Mesothelial cell of epicardium (in vitro differentiated cells): ENCODE measurements at regions not wholly inside any gene's neighbourhood (a gene's known extent, or its start where the extent isn't known, plus 50 kb on each side); places are given as distances from the start of the nearest gene placed in this dataset.

Experiments
- DNase-seq, 2 experiments: peaks; one replicate each; pipeline ENCODE4 v3.0.0; 2021; ENCODE audit warnings: low spot score in 2 of 2; ENCODE audit not compliant: unreplicated experiment in 2 of 2
- H3K27ac Mint-ChIP-seq: 2 replicates; pipeline ENCODE4 v1.8.0; 2021; ENCODE audit warnings: mixed read lengths
- H3K27me3 Mint-ChIP-seq: 2 replicates; pipeline ENCODE4 v1.8.0; 2021; ENCODE audit warnings: low read depth, mixed read lengths
- H3K36me3 Mint-ChIP-seq: 2 replicates; pipeline ENCODE4 v1.8.0; 2021; ENCODE audit warnings: mixed read lengths
- H3K4me1 Mint-ChIP-seq: 2 replicates; pipeline ENCODE4 v1.8.0; 2021; ENCODE audit warnings: mixed read lengths
- H3K4me3 Mint-ChIP-seq: 2 replicates; pipeline ENCODE4 v1.8.0; 2021; ENCODE audit warnings: mild to moderate bottlenecking, moderate library complexity, mixed read lengths
- H3K9me3 Mint-ChIP-seq: 2 replicates; pipeline ENCODE4 v1.8.0; 2021; ENCODE audit warnings: mixed read lengths
- TF ChIP-seq, protein P1 (sequence below): fragments of 200-600 bp; sonication (generic); IDR thresholded peaks from one replicate; pipeline ENCODE4 v1.5.0; 2021; ENCODE audit warnings: antibody characterized with exemption; ENCODE audit not compliant: unreplicated experiment

DNA sequence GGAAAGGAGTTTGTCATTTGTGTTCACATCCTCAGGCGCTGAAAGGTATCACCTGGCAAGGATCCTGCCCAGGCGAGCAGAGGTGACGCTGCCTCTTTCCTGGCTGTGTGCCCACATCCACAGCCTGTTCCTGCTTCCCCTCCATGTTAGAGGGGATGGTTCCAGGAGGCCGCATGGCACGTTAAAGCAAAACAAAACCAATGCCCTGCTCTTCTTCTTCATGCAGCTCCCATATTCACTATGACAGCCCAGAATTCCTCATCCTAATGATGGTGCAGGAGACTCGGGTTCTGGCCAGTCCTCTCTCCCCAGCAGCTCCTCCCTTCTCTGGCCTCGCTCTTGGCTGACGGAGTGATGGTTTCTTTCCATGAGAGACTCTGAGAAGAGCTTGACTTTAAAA is 678.5 kb upstream of the ANKRD30A start:
- Mint-ChIP-seq H3K9me3 (no peaks in the 10 kb centered on the region), H3K4me3 (no peak overlapping the region), H3K4me1 (peaks cover 30% of the 10 kb centered on the region), H3K27ac (no peak overlapping the region), H3K27me3 (no peaks in the 10 kb centered on the region), H3K36me3 (no peaks in the 10 kb centered on the region)
- TF ChIP-seq, protein P1, sequence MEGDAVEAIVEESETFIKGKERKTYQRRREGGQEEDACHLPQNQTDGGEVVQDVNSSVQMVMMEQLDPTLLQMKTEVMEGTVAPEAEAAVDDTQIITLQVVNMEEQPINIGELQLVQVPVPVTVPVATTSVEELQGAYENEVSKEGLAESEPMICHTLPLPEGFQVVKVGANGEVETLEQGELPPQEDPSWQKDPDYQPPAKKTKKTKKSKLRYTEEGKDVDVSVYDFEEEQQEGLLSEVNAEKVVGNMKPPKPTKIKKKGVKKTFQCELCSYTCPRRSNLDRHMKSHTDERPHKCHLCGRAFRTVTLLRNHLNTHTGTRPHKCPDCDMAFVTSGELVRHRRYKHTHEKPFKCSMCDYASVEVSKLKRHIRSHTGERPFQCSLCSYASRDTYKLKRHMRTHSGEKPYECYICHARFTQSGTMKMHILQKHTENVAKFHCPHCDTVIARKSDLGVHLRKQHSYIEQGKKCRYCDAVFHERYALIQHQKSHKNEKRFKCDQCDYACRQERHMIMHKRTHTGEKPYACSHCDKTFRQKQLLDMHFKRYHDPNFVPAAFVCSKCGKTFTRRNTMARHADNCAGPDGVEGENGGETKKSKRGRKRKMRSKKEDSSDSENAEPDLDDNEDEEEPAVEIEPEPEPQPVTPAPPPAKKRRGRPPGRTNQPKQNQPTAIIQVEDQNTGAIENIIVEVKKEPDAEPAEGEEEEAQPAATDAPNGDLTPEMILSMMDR: no peak
- DNase-seq: no peak

DNA sequence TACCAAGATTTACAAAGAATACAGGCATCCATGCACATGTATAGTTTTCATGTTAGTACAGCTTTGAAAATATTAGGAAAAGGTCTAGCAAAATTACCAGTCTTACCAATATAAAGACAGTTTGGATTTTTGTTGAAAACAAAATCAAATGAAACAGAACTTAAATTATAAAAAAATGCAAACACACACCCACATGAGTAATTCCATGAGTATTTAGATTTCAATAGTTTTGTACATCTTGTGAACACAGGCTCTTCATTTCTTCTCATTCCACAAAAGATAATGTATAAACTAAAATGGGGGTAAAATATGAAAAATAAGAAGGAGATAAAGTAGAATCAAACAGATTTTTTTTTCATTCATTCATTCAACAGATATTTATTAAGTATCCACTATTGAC is 682.2 kb upstream of the ANKRD30A start:
- no peak for DNase-seq
- Mint-ChIP-seq H3K36me3 (no peaks in the 10 kb centered on the region), H3K4me1 (peaks cover 4% of the 10 kb centered on the region), H3K27me3 (no peaks in the 10 kb centered on the region), H3K4me3 (no peak overlapping the region), H3K27ac (no peak overlapping the region), H3K9me3 (no peaks in the 10 kb centered on the region)
- TF ChIP-seq, protein P1: no peak

DNA sequence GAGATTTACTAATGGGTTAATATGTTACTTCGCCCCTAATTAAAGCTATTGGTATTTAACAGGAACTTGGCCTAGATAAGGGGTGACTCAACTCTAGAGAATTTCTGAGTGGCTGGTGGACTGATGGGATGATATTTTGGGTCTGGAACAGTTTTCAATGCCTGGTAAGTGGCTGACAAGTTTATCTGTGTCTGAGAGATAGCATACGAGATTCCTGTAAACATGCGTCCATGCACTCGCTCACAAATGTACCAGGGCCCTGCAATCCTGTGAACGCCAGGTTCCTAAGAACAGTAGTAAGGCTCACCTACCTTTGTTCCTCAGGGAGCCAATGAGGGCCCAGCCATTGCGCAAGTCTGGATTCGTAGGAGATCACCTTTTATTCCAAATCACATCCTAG is 683.8 kb upstream of the ANKRD30A start:
- peaks cover 5% of the 10 kb centered on the region for H3K9me3 Mint-ChIP-seq
- H3K27ac Mint-ChIP-seq: no peak overlapping the region
- H3K4me3 Mint-ChIP-seq: no peak overlapping the region
- TF ChIP-seq, protein P1: no peak
- no peaks in the 10 kb centered on the region for H3K27me3 Mint-ChIP-seq
- H3K36me3 Mint-ChIP-seq: no peaks in the 10 kb centered on the region
- DNase-seq: no peak
- H3K4me1 Mint-ChIP-seq: peaks cover 4% of the 10 kb centered on the region

DNA sequence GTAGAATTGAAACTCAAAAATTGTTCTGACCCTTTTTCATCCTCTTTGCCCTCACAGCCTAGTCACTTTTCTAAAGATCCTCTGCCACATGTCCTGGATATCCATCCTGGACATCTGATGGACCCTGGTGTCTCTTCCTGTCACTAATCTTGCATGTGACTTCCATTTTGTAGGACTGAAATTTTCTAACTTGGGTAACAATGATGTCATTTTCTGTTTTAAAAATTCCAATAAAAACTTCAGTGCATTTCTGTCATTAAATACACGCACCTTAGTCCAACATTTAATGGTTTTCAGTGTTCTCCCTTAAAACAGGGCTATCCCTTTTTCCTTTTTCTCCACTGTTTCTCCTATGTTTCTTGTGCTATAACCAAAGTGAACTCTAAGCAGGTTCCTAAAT is 684.9 kb upstream of the ANKRD30A start:
- H3K9me3 Mint-ChIP-seq: peaks cover 5% of the 10 kb centered on the region
- H3K4me1 Mint-ChIP-seq: peaks cover 4% of the 10 kb centered on the region
- DNase-seq: no peak
- H3K4me3 Mint-ChIP-seq: no peak overlapping the region
- H3K27ac Mint-ChIP-seq: no peak overlapping the region
- H3K27me3 Mint-ChIP-seq: no peaks in the 10 kb centered on the region
- H3K36me3 Mint-ChIP-seq: no peaks in the 10 kb centered on the region
- TF ChIP-seq, protein P1: no peak

GRCh38 chr10:36437367-36437766 is 688.0 kb upstream of the ANKRD30A start:
- Mint-ChIP-seq H3K27me3 (no peaks in the 10 kb centered on the region), H3K27ac (no peak overlapping the region), H3K4me3 (no peak overlapping the region), H3K36me3 (no peaks in the 10 kb centered on the region), H3K4me1 (peaks cover 4% of the 10 kb centered on the region), H3K9me3 (peaks cover 5% of the 10 kb centered on the region)
- no peak for DNase-seq
- TF ChIP-seq, protein P1: no peak

DNA sequence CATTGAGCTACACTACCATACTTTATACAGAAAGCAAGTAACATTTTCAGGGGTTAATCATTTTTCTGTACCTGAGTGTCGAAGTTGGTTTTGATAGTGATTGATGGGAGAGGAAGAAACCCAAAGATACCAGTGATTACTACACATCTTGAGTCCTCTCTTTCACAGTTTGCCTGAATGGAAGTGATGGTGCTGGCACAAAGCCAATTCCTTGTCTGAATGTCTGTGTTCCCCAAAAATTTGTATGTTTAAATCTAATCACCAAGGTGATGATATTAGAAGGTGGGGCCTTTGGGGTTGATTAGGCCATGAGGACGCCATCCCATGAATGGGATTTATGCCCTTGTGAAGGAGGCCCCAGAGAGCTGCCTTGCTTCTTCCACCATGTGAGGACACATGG is 696.9 kb upstream of the ANKRD30A start:
- Mint-ChIP-seq H3K4me1 (peaks cover 7% of the 10 kb centered on the region), H3K27ac (no peak overlapping the region), H3K9me3 (peaks cover 18% of the 10 kb centered on the region), H3K36me3 (no peaks in the 10 kb centered on the region), H3K27me3 (no peaks in the 10 kb centered on the region), H3K4me3 (no peak overlapping the region)
- TF ChIP-seq, protein P1: no peak
- no peak for DNase-seq
